ENCODE measurements at regions not wholly inside any gene's neighbourhood (a gene's known extent, or its start where the extent isn't known, plus 50 kb on each side); places are given as distances from the start of the nearest gene placed in this dataset.
"Not testable (repeated sequence)": the region's sequence is repeated elsewhere in the genome, so short reads cannot be mapped to it uniquely, and the experiment has no call there.

GRCh38 chr5:125073090-125073489 is 326.7 kb upstream of the ZNF608 start:
- TF ChIP-seq CTCF (IDR thresholded peaks at IDR 0.05) (no peak), POLR2A (IDR thresholded peaks at IDR 0.05) (no peak)
- Histone ChIP-seq H3K4me3 (no peak overlapping the region), H3K27ac (no peak overlapping the region), H3K36me3 (replicated peaks in 1 of 2) (no peaks in the 10 kb centered on the region), H3K27me3 (no peaks in the 10 kb centered on the region), H3K9me3 (replicated peaks in 1 of 3) (no peaks in the 10 kb centered on the region), H3K4me1 (replicated peaks in 1 of 2) (no peaks in the 10 kb centered on the region)
- intact Hi-C loops (cut with DNase I) = no loop called here
- DNase-seq = no peak
- WGBS, 4 donors = 72 to 84% (median 80%) methylated on average over 1 of the region's 1 CpG

GRCh38 chr5:125075567-125075966 is 329.1 kb upstream of the ZNF608 start:
- intact Hi-C loops (cut with DNase I) = no loop called here
- Histone ChIP-seq H3K4me1 (replicated peaks in 1 of 2) (no peaks in the 10 kb centered on the region), H3K27me3 (no peaks in the 10 kb centered on the region), H3K27ac (no peak overlapping the region), H3K9me3 (replicated peaks in 1 of 3) (no peaks in the 10 kb centered on the region), H3K36me3 (replicated peaks in 1 of 2) (no peaks in the 10 kb centered on the region), H3K4me3 (no peak overlapping the region)
- TF ChIP-seq CTCF (IDR thresholded peaks at IDR 0.05) (no peak), POLR2A (IDR thresholded peaks at IDR 0.05) (no peak)
- 74 to 85% (median 78%) methylated on average over 2 of the region's 2 CpGs for WGBS, 4 donors
- DNase-seq = no peak

GRCh38 chr5:125079028-125079427 is 332.6 kb upstream of the ZNF608 start:
- WGBS, 4 donors = 95 to 99% (median 96%) methylated on average over 5 of the region's 5 CpGs
- intact Hi-C loops (cut with DNase I) = not testable (repeated sequence)

GRCh38 chr5:125081101-125081500 is 334.7 kb upstream of the ZNF608 start:
- no peak overlapping the region for H3K27ac ChIP-seq
- DNase-seq = no peak
- WGBS, 4 donors = 67 to 76% (median 74%) methylated on average over 3 of the region's 3 CpGs
- no peaks in the 10 kb centered on the region for H3K27me3 ChIP-seq
- H3K4me1 ChIP-seq (replicated peaks in 1 of 2) = no peaks in the 10 kb centered on the region
- intact Hi-C loops (cut with DNase I) = no loop called here
- no peaks in the 10 kb centered on the region for H3K9me3 ChIP-seq (replicated peaks in 1 of 3)
- H3K36me3 ChIP-seq (replicated peaks in 1 of 2) = no peaks in the 10 kb centered on the region
- H3K4me3 ChIP-seq = no peak overlapping the region
- TF ChIP-seq CTCF (IDR thresholded peaks at IDR 0.05) = no peak
- no peak for TF ChIP-seq POLR2A (IDR thresholded peaks at IDR 0.05)

More at GRCh38 chr5:125079028-125079427, 332.6 kb upstream of the ZNF608 start:
- not testable (repeated sequence) for H3K4me3 ChIP-seq; H3K4me1 ChIP-seq (replicated peaks in 1 of 2); DNase-seq; H3K27ac ChIP-seq; H3K27me3 ChIP-seq; H3K36me3 ChIP-seq (replicated peaks in 1 of 2); H3K9me3 ChIP-seq (replicated peaks in 1 of 3)

GRCh38 chr5:125083981-125084380 is 337.5 kb upstream of the ZNF608 start:
- no peak for DNase-seq
- no peaks in the 10 kb centered on the region for H3K27me3 ChIP-seq
- H3K27ac ChIP-seq = no peak overlapping the region
- TF ChIP-seq CTCF (IDR thresholded peaks at IDR 0.05) = no peak
- no peak for TF ChIP-seq POLR2A (IDR thresholded peaks at IDR 0.05)
- H3K4me1 ChIP-seq (replicated peaks in 1 of 2) = no peaks in the 10 kb centered on the region
- H3K4me3 ChIP-seq = no peak overlapping the region
- intact Hi-C loops (cut with DNase I) = no loop called here
- H3K36me3 ChIP-seq (replicated peaks in 1 of 2) = no peaks in the 10 kb centered on the region
- no peaks in the 10 kb centered on the region for H3K9me3 ChIP-seq (replicated peaks in 1 of 3)
